ENCODE measurements at regions not wholly inside any gene's neighbourhood (a gene's known extent, or its start where the extent isn't known, plus 50 kb on each side); places are given as distances from the start of the nearest gene placed in this dataset.

GRCh38 chr4:141462361-141462760 lies 174.0 kb upstream of the IL15 start:
- TF ChIP-seq ZNF552 (CRISPR knock-in tag; IDR thresholded peaks at IDR 0.05; ENCODE audit: borderline replicate concordance): no peak
- TF ChIP-seq CBFB (CRISPR knock-in tag; IDR thresholded peaks at IDR 0.05): no peak
- no peak for TF ChIP-seq POLR2AphosphoS5 (IDR thresholded peaks at IDR 0.05; ENCODE audit: low read depth, low read length)
- no peak for TF ChIP-seq ZNF512B (CRISPR knock-in tag; IDR thresholded peaks at IDR 0.05; ENCODE audit: borderline replicate concordance)
- TF ChIP-seq CTCF (CRISPR knock-in tag; IDR thresholded peaks at IDR 0.05): no peak
- no peak for TF ChIP-seq MAX (IDR thresholded peaks at IDR 0.05)
- TF ChIP-seq SUZ12 (IDR thresholded peaks at IDR 0.05; ENCODE audit: low read depth, low read length): no peak
- no peak for TF ChIP-seq ZNF512 (CRISPR knock-in tag; IDR thresholded peaks at IDR 0.05)
- no peak for TF ChIP-seq HCFC1 (IDR thresholded peaks at IDR 0.05; ENCODE audit: low read depth, low read length)
- no peak for TF ChIP-seq ETV6 (CRISPR knock-in tag; conservative IDR thresholded peaks at IDR 0.05)
- TF ChIP-seq DR1 (CRISPR knock-in tag; IDR thresholded peaks at IDR 0.05): no peak
- no peak for TF ChIP-seq ZNF850 (CRISPR knock-in tag; conservative IDR thresholded peaks at IDR 0.05)
